BE2C (cell line): ENCODE measurements at regions not wholly inside any gene's neighbourhood (a gene's known extent, or its start where the extent isn't known, plus 50 kb on each side); places are given as distances from the start of the nearest gene placed in this dataset.
A peak's percentile ranks its signal among the peaks of the same experiment; 100 is the strongest.

Experiments
- DNase-seq: peaks from one replicate; pipeline ENCODE4 v3.0.0-alpha.2; 2020
- H3K27me3 ChIP-seq: fragments of 250-450 bp; sonication (Bioruptor Pico); 2 replicates; pipeline ENCODE4 v1.5.1; 2020; ENCODE audit warnings: mild to moderate bottlenecking
- H3K36me3 ChIP-seq: fragments of 250-450 bp; sonication (Bioruptor Pico); 2 replicates; pipeline ENCODE4 v1.5.1; 2020; ENCODE audit warnings: mild to moderate bottlenecking
- H3K4me1 ChIP-seq: fragments of 250-450 bp; sonication (Bioruptor Pico); 2 replicates; pipeline ENCODE4 v1.5.1; 2020
- H3K4me3 ChIP-seq: 2 replicates; pipeline ENCODE4 v1.5.1; 2011; ENCODE audit warnings: low read depth, low read length
- H3K9me3 ChIP-seq: fragments of 250-450 bp; sonication (Bioruptor Pico); 2 replicates; pipeline ENCODE4 v1.5.1; 2020
- CTCF ChIP-seq: IDR thresholded peaks from 2 replicates; pipeline ENCODE4 v1.5.1; 2012; ENCODE audit warnings: mild to moderate bottlenecking, low read depth, low read length

DNA sequence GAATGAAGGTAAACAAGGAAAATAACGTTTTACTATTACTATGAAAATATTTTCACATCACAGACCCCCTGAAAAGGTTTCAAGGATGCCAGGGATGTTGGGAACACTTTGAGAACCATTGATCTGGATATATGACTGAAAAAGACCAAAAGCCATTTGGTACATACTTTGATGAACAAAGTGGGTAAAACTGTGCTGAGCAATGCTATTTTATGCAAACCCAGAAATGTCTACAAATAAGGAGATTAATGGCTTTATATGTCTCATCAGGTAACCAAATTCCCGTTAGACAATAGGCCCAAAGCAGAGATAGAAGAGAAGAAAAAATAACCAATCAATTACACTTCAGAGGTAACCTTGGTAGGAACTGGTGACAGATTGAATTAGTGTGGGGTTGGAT, 101.4 kb upstream of the CNKSR3 start:
- TF ChIP-seq CTCF = no peak
- no peaks in the 10 kb centered on the region for H3K36me3 ChIP-seq
- no peak overlapping the region for H3K4me3 ChIP-seq
- no peak for DNase-seq
- no peaks in the 10 kb centered on the region for H3K9me3 ChIP-seq
- no peaks in the 10 kb centered on the region for H3K27me3 ChIP-seq
- H3K4me1 ChIP-seq = peaks cover 13% of the 10 kb centered on the region

DNA sequence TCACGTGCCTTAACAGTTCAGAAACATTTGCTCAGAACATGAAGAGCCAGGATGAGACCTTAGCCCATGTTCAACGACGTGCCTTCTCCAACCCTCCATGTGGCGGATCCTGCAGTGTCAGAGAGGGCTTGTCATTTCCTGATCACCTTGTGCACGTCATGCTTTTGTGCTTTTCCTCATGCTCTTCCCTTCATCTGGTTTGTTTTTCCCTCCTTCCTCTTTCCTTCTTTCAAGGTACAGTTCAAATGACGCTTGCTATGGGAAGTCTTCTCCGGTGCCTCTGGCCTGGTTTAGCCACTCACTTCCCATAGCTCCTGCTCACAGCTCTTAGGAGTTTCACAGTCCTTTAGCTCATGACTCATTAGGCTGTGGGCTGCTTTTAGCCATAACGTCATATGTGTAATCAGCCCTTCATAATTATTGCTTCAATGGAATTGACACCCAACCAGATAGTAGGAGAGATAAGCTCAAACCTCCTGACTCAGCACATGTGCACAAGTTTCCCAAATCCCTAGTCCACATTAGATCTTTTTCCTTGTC, 102.7 kb upstream of the CNKSR3 start:
- Histone ChIP-seq H3K36me3 (no peaks in the 10 kb centered on the region), H3K9me3 (no peaks in the 10 kb centered on the region), H3K4me3 (no peak overlapping the region), H3K4me1 (peaks cover 16% of the 10 kb centered on the region), H3K27me3 (no peaks in the 10 kb centered on the region)
- TF ChIP-seq CTCF = no peak
- DNase-seq = no peak

GRCh38 chr6:154614101-154614500, 103.6 kb upstream of the CNKSR3 start:
- no peaks in the 10 kb centered on the region for H3K36me3 ChIP-seq
- H3K27me3 ChIP-seq = no peaks in the 10 kb centered on the region
- peaks cover 16% of the 10 kb centered on the region for H3K4me1 ChIP-seq
- DNase-seq = no peak
- no peak overlapping the region for H3K4me3 ChIP-seq
- no peaks in the 10 kb centered on the region for H3K9me3 ChIP-seq
- TF ChIP-seq CTCF = no peak

DNA sequence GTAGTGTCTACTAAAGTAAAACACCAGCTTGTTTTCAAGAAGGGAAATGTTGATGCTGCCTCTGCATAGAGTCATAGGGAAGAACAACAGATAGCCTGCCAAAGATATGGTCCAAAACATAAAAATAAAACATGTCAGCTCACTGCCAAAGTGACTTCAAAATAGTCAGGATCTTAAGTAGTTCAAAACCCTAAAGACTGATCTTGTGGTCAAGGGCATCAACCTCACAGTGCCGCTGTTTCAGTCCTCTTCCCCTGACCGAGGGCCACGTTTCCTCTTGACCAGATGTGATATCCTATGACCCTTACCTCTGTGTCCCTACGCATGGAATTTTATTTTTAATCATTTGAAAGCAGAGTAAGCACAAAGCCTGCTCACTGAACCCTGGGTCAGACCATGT, 104.2 kb upstream of the CNKSR3 start:
- Histone ChIP-seq H3K27me3 (no peaks in the 10 kb centered on the region), H3K9me3 (no peaks in the 10 kb centered on the region), H3K4me1 (peaks cover 16% of the 10 kb centered on the region), H3K4me3 (no peak overlapping the region), H3K36me3 (no peaks in the 10 kb centered on the region)
- TF ChIP-seq CTCF = no peak
- no peak for DNase-seq

DNA sequence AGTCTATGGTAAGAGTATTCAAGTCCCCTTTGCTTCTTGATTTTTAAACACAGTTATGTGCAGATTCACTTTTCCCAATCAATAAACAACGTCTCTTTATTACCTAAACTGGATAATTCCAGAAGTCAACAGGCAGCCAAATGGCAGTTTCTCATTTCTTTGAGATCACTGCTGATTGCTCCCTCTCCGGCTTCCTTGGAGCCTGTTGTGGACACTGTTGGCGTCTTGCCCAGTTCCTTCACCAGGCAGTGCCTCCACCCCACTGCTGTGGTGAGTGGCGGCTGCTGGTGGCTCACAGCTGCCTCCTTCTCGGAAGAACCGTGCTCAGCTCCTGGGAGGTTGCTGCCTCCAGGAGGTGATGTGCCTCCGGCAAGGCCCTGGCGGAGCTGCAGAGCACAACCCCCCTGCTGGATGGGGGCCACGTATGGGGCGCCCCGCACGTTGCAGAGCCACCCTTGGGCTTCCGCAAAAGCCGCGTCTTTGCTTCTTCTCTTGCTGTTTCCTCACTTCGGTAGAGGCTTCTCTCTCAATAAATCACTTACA, 105.1 kb upstream of the CNKSR3 start:
- no peaks in the 10 kb centered on the region for H3K9me3 ChIP-seq
- no peaks in the 10 kb centered on the region for H3K27me3 ChIP-seq
- peak overlapping the region; percentile 24 for H3K4me3 ChIP-seq
- TF ChIP-seq CTCF = peak; percentile 35
- H3K36me3 ChIP-seq = no peaks in the 10 kb centered on the region
- peak; percentile 93 for DNase-seq
- H3K4me1 ChIP-seq = peaks cover 16% of the 10 kb centered on the region

GRCh38 chr6:154617175-154617574, 106.7 kb upstream of the CNKSR3 start:
- no peak for DNase-seq
- no peaks in the 10 kb centered on the region for H3K27me3 ChIP-seq
- H3K4me1 ChIP-seq = peaks cover 16% of the 10 kb centered on the region
- TF ChIP-seq CTCF = no peak
- no peaks in the 10 kb centered on the region for H3K9me3 ChIP-seq
- H3K4me3 ChIP-seq = no peak overlapping the region
- no peaks in the 10 kb centered on the region for H3K36me3 ChIP-seq
